SU-DHL-6 (cell line): ENCODE measurements at regions not wholly inside any gene's neighbourhood (a gene's known extent, or its start where the extent isn't known, plus 50 kb on each side); places are given as distances from the start of the nearest gene placed in this dataset.

Experiments
- EZH2phosphoT487 ChIP-seq: fragments of 200-600 bp; sonication (generic), shearing (Covaris generic); conservative IDR thresholded peaks from 2 replicates; pipeline ENCODE4 v1.6.1; 2018; ENCODE audit warnings: mild to moderate bottlenecking, antibody characterized with exemption, low read length, moderate library complexity, mixed read lengths
- TF ChIP-seq, protein P1 (sequence below): fragments of 200-600 bp; sonication (generic); IDR thresholded peaks from one replicate; pipeline ENCODE4 v1.5.1; 2017; ENCODE audit warnings: antibody characterized with exemption, mild to moderate bottlenecking, low read length, moderate library complexity; ENCODE audit not compliant: insufficient read depth, poor library complexity, severe bottlenecking

- TF ChIP-seq, protein P1, sequence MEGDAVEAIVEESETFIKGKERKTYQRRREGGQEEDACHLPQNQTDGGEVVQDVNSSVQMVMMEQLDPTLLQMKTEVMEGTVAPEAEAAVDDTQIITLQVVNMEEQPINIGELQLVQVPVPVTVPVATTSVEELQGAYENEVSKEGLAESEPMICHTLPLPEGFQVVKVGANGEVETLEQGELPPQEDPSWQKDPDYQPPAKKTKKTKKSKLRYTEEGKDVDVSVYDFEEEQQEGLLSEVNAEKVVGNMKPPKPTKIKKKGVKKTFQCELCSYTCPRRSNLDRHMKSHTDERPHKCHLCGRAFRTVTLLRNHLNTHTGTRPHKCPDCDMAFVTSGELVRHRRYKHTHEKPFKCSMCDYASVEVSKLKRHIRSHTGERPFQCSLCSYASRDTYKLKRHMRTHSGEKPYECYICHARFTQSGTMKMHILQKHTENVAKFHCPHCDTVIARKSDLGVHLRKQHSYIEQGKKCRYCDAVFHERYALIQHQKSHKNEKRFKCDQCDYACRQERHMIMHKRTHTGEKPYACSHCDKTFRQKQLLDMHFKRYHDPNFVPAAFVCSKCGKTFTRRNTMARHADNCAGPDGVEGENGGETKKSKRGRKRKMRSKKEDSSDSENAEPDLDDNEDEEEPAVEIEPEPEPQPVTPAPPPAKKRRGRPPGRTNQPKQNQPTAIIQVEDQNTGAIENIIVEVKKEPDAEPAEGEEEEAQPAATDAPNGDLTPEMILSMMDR = no peak
- no peak for TF ChIP-seq EZH2phosphoT487
Observed at GRCh38 chr4:173656898-173657297, 126.9 kb upstream of the HAND2 start.
